Lower leg skin (tissue), 4 donors: ENCODE measurements at regions not wholly inside any gene's neighbourhood (a gene's known extent, or its start where the extent isn't known, plus 50 kb on each side); places are given as distances from the start of the nearest gene placed in this dataset.

Experiments used
- DNase-seq, 2 donors: peaks; one replicate each; pipeline ENCODE4 v3.0.0-alpha.2; 2019; ENCODE audit warnings: low spot score in 2 of 2
- H3K4me3 ChIP-seq: fragments of 200-600 bp; sonication (generic); 2 replicates; pipeline ENCODE4 v1.5.1; 2017; ENCODE audit warnings: mild to moderate bottlenecking, low read depth; ENCODE audit not compliant: poor library complexity, severe bottlenecking
- CTCF ChIP-seq, 3 donors: fragments of 450-650 bp; IDR thresholded peaks; one replicate each; pipeline ENCODE4 v1.5.1; 2016; ENCODE audit warnings: antibody characterized with exemption in 3 of 3, mild to moderate bottlenecking in 3 of 3, moderate library complexity in 2 of 3
- POLR2A ChIP-seq, 2 donors: fragments of 450-650 bp; IDR thresholded peaks; one replicate each; pipeline ENCODE4 v1.6.1; 2016 to 2017; ENCODE audit warnings: antibody characterized with exemption in 2 of 2, mild to moderate bottlenecking in 1 of 2, moderate library complexity in 1 of 2
- WGBS, 2 donors: methylation state at CpG; one replicate each; pipeline ENCODE4 v1.1.5; 2018; 5-methylcytosine and 5-hydroxymethylcytosine counted together
- intact Hi-C: fragments of 100-400 bp; cut with DNase I; formaldehyde crosslinking; loops from one replicate; pipeline ENCODE4 v1.15.0; 2023; ENCODE audit warnings: low total_unique reads

- no peak for TF ChIP-seq CTCF (IDR thresholded peaks at IDR 0.05)
- no peak for TF ChIP-seq POLR2A (IDR thresholded peaks at IDR 0.05)
- DNase-seq = no peak
- intact Hi-C loops = no loop called here
- 86 to 89% methylated on average over 15 to 18 of the region's 18 CpGs for WGBS, 2 donors
- H3K4me3 ChIP-seq = no peak overlapping the region
These were observed 51.3 kb downstream of the GADD45G start for GRCh38 chr9:89655990-89656657.

GRCh38 chr9:89657295-89657694 is 52.5 kb downstream of the GADD45G start:
- no peak for DNase-seq
- no peak overlapping the region for H3K4me3 ChIP-seq
- WGBS, 2 donors = 78 to 94% methylated on average over 4 to 5 of the region's 5 CpGs
- TF ChIP-seq CTCF (IDR thresholded peaks at IDR 0.05) (no peak), POLR2A (IDR thresholded peaks at IDR 0.05) (no peak)
- intact Hi-C loops = no loop called here

DNA sequence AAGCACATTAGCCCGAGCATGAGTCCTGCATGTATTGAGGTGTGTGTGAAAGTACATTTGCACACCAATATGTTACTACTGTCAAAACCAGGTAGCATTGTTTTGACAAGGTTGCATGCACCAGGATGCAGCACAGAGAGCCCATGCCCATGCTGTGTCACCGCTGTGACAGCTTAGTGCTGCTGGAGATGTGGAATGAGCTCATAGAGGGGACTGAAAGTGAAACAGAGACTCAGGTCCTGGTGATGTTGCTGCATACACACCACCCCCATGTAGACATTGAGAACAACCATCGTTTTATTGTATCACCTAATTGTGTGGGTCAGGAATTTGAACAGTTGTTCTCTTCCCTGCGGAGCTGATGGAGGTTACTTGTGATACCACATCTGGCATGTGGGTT is 53.0 kb downstream of the GADD45G start:
- WGBS, 2 donors = 84 to 88% methylated on average over 4 of the region's 4 CpGs

GRCh38 chr9:89658401-89658800 is 53.6 kb downstream of the GADD45G start:
- intact Hi-C loops = no loop called here
- no peak overlapping the region for H3K4me3 ChIP-seq
- DNase-seq = no peak
- 87% methylated on average over 5 of the region's 5 CpGs for WGBS, 2 donors
- TF ChIP-seq CTCF (IDR thresholded peaks at IDR 0.05) (no peak), POLR2A (IDR thresholded peaks at IDR 0.05) (no peak)

More for the DNA sequence above, 53.0 kb downstream of the GADD45G start:
- no peak for DNase-seq
- intact Hi-C loops = no loop called here
- TF ChIP-seq POLR2A (IDR thresholded peaks at IDR 0.05) (no peak), CTCF (IDR thresholded peaks at IDR 0.05) (no peak)
- no peak overlapping the region for H3K4me3 ChIP-seq

GRCh38 chr9:89658931-89659330 is 54.1 kb downstream of the GADD45G start:
- 51 to 54% methylated on average over 5 to 6 of the region's 6 CpGs for WGBS, 2 donors
- intact Hi-C loops = no loop called here
- DNase-seq = no peak
- TF ChIP-seq POLR2A (IDR thresholded peaks at IDR 0.05) (no peak), CTCF (IDR thresholded peaks at IDR 0.05) (no peak)
- no peak overlapping the region for H3K4me3 ChIP-seq

DNA sequence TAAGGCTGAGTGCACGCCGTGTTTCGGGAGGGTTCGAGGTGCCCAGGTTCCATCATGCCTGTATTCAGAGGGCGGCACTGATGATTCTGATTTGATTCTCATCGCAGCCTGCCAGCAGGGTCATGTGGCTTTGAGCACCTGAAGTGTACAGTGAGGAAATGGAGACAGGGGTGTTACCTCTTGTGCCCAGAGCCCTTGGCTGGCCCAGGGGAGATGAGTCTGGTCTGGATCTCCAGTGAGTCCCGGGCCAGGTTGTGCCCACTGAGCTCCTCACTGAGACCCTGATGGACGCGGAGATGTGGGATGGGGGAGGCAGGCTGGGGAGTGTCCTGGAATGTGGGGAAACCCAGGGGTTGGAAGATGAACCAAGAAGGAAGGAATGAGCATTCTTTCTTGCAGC is 54.7 kb downstream of the GADD45G start:
- DNase-seq = no peak
- intact Hi-C loops = no loop called here

More for the DNA sequence above, 54.7 kb downstream of the GADD45G start:
- TF ChIP-seq CTCF (IDR thresholded peaks at IDR 0.05) = no peak
- TF ChIP-seq POLR2A (IDR thresholded peaks at IDR 0.05) = no peak
- 87 to 90% methylated on average over 9 of the region's 9 CpGs for WGBS, 2 donors
- no peak overlapping the region for H3K4me3 ChIP-seq
